Body of pancreas (tissue), 4 donors: ENCODE measurements at regions not wholly inside any gene's neighbourhood (a gene's known extent, or its start where the extent isn't known, plus 50 kb on each side); places are given as distances from the start of the nearest gene placed in this dataset.

ENCODE experiments used
- ATAC-seq: fragments of 150-250 bp; one replicate; pipeline ENCODE4 v1.9.1; 2016
- DNase-seq, 4 donors: peaks; one replicate each; pipeline ENCODE4 v3.0.0-alpha.2; 2019
- H3K27ac ChIP-seq, 4 donors: fragments of 200-600 bp; sonication (generic); 1 replicate in 3 of 4; 2 replicates in 1 of 4; pipeline versions ENCODE4 v1.5.1 to v1.6.1; 2016 to 2019; ENCODE audit warnings: mild to moderate bottlenecking in 1 of 4, mixed read lengths in 1 of 4, moderate library complexity in 1 of 4
- H3K27me3 ChIP-seq, 2 donors: fragments of 200-600 bp; sonication (generic); one replicate each; pipeline ENCODE4 v1.6.0; 2016; ENCODE audit warnings: mild to moderate bottlenecking in 1 of 2
- H3K36me3 ChIP-seq, 2 donors: fragments of 200-600 bp; sonication (generic); replicated peaks in 1 of 2; 2 replicates each; pipeline ENCODE4 v1.5.1; 2016; ENCODE audit warnings: low read depth in 2 of 2; ENCODE audit not compliant: insufficient read depth in 1 of 2
- H3K4me1 ChIP-seq: fragments of 200-600 bp; sonication (generic); one replicate; pipeline ENCODE4 v1.6.0; 2016
- H3K4me3 ChIP-seq, 2 donors: fragments of 200-600 bp; sonication (generic); 1 replicate in 1 of 2; 2 replicates in 1 of 2; pipeline ENCODE4 v1.5.1; 2016 to 2019
- H3K9me3 ChIP-seq, 3 donors: fragments of 200-600 bp; sonication (generic); 1 replicate in 2 of 3; 2 replicates in 1 of 3; pipeline ENCODE4 v1.5.1; 2016
- CTCF ChIP-seq, 7 experiments: fragments of 450-650 bp in 4 of 7; fragments of 200-600 bp in 3 of 7; sonication (generic) in 3 of 7; IDR thresholded peaks; one replicate each; pipeline ENCODE4 v1.5.1; 2016 to 2019; ENCODE audit warnings: antibody characterized with exemption in 7 of 7
- POLR2A ChIP-seq, 3 donors: fragments of 450-650 bp; IDR thresholded peaks; one replicate each; pipeline ENCODE4 v1.6.1; 2016; ENCODE audit warnings: antibody characterized with exemption in 3 of 3, mild to moderate bottlenecking in 2 of 3
- WGBS, 2 donors: methylation state at CpG; one replicate each; pipeline ENCODE4 v1.1.5; 2017; 5-methylcytosine and 5-hydroxymethylcytosine counted together
- intact Hi-C: fragments of 100-400 bp; cut with DNase I; formaldehyde crosslinking; loops from one replicate; pipeline ENCODE4 v1.15.1; 2023

- H3K36me3 ChIP-seq: no peaks in the 10 kb centered on the region
- no peaks in the 10 kb centered on the region for H3K4me1 ChIP-seq
- no peaks in the 10 kb centered on the region for H3K9me3 ChIP-seq
- H3K4me3 ChIP-seq: no peak overlapping the region
- no peak for ATAC-seq
- WGBS, 2 donors: 38 to 53% methylated on average over 1 of the region's 1 CpG
- DNase-seq: no peak
- peaks cover 0 to 4% of the 10 kb centered on the region in 2 donors for H3K27me3 ChIP-seq
- TF ChIP-seq POLR2A (IDR thresholded peaks at IDR 0.05) (no peak), CTCF (IDR thresholded peaks at IDR 0.05) (no peak)
- intact Hi-C loops: no loop called here
- no peak overlapping the region for H3K27ac ChIP-seq
Observed at GRCh38 chr6:152811785-152812184, 61.2 kb downstream of the VIP start.

GRCh38 chr6:152815230-152815872 is 64.8 kb downstream of the VIP start:
- Histone ChIP-seq H3K27me3 (no peaks in the 10 kb centered on the region), H3K4me3 (no peak overlapping the region), H3K4me1 (no peaks in the 10 kb centered on the region), H3K9me3 (no peaks in the 10 kb centered on the region), H3K36me3 (no peaks in the 10 kb centered on the region), H3K27ac (no peak overlapping the region)
- TF ChIP-seq CTCF (IDR thresholded peaks at IDR 0.05) (no peak), POLR2A (IDR thresholded peaks at IDR 0.05) (no peak)
- 64 to 66% methylated on average over 5 of the region's 5 CpGs for WGBS, 2 donors
- ATAC-seq: no peak
- intact Hi-C loops: no loop called here
- no peak for DNase-seq

- intact Hi-C loops: no loop called here
- H3K27ac ChIP-seq: no peak overlapping the region
- DNase-seq (no peak), ATAC-seq (no peak)
- WGBS, 2 donors: 45 to 49% methylated on average over 3 of the region's 3 CpGs
- no peak overlapping the region for H3K4me3 ChIP-seq
- no peaks in the 10 kb centered on the region for H3K36me3 ChIP-seq
- H3K4me1 ChIP-seq: no peaks in the 10 kb centered on the region
- no peaks in the 10 kb centered on the region for H3K9me3 ChIP-seq
- no peaks in the 10 kb centered on the region for H3K27me3 ChIP-seq
- TF ChIP-seq CTCF (IDR thresholded peaks at IDR 0.05) (no peak), POLR2A (IDR thresholded peaks at IDR 0.05) (no peak)
Observed at GRCh38 chr6:152816055-152816454, 65.5 kb downstream of the VIP start.

- H3K4me1 ChIP-seq: no peaks in the 10 kb centered on the region
- no peak overlapping the region for H3K4me3 ChIP-seq
- no peaks in the 10 kb centered on the region for H3K27me3 ChIP-seq
- TF ChIP-seq POLR2A (IDR thresholded peaks at IDR 0.05) (no peak), CTCF (IDR thresholded peaks at IDR 0.05) (no peak)
- no peaks in the 10 kb centered on the region for H3K9me3 ChIP-seq
- intact Hi-C loops: no loop called here
- WGBS, 2 donors: 30 to 39% methylated on average over 4 of the region's 4 CpGs
- no peak overlapping the region for H3K27ac ChIP-seq
- H3K36me3 ChIP-seq: no peaks in the 10 kb centered on the region
- DNase-seq (no peak), ATAC-seq (no peak)
Observed at GRCh38 chr6:152821525-152821924, 70.9 kb downstream of the VIP start.

GRCh38 chr6:152824666-152825065 is 74.1 kb downstream of the VIP start:
- WGBS, 2 donors: 75 to 77% methylated on average over 2 of the region's 2 CpGs

More at GRCh38 chr6:152824666-152825065, 74.1 kb downstream of the VIP start:
- H3K9me3 ChIP-seq: no peaks in the 10 kb centered on the region
- ATAC-seq (no peak), DNase-seq (no peak)
- H3K27ac ChIP-seq: no peak overlapping the region
- no peaks in the 10 kb centered on the region for H3K27me3 ChIP-seq
- H3K4me1 ChIP-seq: no peaks in the 10 kb centered on the region
- H3K4me3 ChIP-seq: no peak overlapping the region
- intact Hi-C loops: no loop called here
- no peaks in the 10 kb centered on the region for H3K36me3 ChIP-seq
- TF ChIP-seq POLR2A (IDR thresholded peaks at IDR 0.05) (no peak), CTCF (IDR thresholded peaks at IDR 0.05) (no peak)
